ENCODE measurements at regions not wholly inside any gene's neighbourhood (a gene's known extent, or its start where the extent isn't known, plus 50 kb on each side); places are given as distances from the start of the nearest gene placed in this dataset.

DNA sequence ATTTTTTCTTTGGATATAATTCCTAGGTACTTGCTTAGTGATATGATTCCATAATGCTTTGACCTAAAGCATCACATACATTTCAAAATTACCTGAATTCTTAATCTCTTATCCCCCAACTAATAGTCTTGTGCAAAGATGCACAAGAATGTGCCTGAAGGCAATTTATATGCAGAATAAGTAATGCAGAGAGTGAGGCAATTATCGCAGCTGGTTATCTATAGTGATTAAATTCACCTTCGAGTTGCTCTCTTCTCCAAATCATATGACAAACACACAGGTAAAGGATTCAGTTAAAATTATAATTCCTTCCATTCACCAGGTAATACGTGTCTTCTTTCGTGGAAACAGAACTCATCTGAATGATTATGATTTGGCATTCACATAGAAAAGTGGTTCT is 717.3 kb downstream of the MRPL39 start:
- no peak for DNase-seq (ENCODE audit: low spot score)

DNA sequence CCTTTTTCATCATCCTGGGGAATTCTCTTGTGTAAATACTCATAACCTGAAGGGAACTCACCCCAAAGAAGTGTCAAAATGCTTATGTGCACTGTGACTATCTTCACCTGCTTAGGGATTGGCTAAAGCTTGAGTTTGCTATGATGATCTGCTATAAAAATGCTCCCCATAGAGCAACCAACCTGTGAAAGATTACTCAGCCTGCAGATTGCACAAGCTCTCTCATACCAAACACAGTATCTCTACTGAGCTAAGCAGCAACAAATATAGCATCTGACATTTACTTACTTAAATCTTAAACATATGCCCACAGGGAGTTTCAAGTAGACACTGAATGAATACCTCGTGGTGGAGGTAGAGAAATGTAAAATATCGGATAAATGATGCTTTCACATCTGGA is 725.8 kb downstream of the MRPL39 start:
- no peak for DNase-seq (ENCODE audit: low spot score)

DNA sequence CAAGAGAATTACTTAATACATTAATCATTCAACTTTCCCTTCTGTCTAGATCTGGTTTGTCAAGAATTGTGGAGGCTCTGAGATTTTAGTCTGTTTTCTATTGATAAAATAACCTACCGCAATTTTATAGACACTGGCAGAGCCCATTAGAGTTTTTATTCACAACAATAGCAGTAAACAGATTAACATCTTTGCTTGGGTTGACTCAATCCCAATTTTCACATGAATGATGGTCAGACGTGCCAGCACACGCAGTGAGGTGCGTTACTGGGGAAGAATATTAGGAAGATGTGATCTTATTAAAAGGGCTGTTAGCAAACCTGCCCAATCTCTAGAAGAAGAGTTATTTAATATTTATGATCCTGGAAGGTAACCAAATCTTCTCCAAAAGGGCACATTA is 736.6 kb downstream of the MRPL39 start:
- no peak for DNase-seq (ENCODE audit: low spot score)

DNA sequence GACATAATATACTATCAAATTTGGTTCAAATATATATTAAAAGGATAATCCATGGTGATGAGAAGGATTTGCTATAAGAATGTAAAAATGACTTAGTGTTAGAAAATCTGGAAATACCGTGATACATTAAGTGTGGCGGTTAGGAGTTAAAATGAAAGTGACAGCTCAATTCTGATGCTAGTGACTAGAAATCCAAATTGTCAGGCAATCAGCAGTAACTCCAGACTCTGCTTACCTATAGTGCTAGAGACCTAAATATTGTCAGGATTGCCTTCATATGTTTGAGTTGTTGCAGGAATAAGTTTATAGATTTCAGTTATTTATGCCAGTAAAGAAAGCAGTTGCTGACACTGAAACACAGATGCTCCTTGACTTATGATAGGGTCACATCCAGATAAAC is 737.4 kb downstream of the MRPL39 start:
- DNase-seq (ENCODE audit: low spot score) = no peak

DNA sequence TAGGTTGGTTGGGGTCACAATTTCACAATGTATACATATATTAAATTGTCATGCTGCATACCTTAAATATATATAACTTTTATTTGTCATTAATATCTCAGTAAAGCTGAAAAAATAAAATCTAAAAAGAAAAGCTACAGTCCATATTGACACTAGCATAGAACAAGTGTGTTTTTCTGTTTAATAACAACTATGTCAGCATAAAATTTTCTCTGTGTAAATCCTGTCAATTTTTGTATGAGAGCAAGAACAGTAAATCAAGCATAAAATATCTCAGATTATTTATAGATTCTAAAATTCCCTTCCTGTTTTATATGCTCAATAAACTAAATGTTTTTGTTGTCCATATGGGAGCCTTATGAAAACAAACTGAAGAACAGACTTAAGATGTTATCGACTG is 739.2 kb downstream of the MRPL39 start:
- DNase-seq (ENCODE audit: low spot score) = no peak

DNA sequence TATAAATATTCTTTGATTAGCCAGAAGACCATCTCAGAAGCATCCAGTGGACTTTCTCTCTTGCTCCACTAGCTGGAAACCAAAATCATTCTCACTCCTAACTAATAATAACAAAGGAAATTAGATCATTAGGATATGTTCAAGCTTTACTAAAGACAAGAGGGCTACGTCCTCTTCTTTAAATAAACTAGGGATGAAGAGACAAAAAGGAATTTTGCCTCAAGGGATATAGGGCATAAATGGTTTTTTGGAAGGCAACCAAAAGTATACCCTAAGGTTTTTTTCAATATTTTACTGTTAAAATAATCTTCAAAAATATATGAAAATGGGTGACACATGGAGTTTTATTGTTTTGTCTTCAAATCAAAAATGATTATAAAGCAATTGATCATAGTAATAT is 745.8 kb downstream of the MRPL39 start:
- no peak for DNase-seq (ENCODE audit: low spot score)

DNA sequence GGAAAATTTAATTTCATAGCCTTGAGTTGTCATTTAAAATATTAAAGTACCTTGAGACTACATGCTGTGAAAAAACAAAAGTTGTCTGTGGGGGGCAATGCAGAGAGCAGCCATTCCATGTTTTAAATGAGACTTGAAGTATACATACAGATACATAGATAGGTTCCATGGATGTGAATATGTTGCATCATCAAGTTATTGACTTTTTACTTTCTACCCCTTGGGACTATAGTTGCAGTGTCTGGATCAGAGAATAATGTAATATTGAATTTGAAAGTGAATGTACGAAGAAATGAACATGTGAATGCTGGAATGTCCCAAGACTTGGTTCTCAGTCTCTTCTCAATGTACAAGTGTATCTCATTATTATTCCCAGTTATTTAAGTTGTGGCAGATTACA is 751.0 kb downstream of the MRPL39 start:
- no peak for DNase-seq (ENCODE audit: low spot score)

DNA sequence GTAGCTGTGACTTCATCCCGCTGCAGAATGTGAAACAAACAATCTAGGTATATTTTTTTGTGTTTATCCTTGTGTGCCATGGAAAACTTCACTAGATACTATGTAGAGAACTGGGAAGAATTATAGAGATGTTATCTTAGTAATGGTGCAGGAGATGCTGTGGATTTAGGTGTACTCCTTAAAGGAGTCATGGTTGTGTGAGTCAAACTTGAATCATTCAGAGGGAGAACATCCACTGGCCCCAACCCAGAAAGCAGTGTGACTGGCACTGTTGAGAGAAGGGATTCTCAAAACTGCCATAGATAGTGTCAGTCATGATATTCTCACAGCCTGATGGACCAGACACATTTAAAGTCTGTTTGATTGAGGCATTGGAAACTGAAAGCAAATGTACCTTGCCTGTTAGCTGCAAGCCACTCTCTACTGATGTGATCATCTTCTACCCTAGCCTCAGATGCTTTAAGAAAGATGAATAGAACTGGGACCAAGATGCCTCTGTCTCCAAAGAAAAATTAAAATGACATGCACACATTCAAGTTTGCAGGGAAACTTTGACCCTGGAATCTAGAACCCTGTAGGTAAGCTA is 754.6 kb downstream of the MRPL39 start:
- DNase-seq (ENCODE audit: low spot score) = no peak

DNA sequence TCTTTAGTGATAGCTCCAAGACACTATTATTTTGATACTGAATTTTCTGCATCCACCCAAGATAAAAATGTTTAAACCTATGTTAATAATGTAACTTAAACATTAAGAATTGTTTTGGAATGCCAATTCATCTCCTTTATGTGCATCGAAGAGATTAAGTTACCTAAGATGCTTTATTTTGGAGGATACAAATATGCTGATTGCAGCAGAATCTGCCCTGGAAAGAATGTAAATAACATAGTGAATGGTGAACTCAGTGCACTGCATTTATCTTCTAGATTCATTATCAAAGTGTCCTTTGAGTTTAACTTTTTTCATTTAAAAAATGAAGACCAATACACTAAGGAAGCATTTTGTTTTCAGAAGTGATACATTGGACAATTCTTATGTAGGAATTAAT is 757.2 kb downstream of the MRPL39 start:
- no peak for DNase-seq (ENCODE audit: low spot score)

DNA sequence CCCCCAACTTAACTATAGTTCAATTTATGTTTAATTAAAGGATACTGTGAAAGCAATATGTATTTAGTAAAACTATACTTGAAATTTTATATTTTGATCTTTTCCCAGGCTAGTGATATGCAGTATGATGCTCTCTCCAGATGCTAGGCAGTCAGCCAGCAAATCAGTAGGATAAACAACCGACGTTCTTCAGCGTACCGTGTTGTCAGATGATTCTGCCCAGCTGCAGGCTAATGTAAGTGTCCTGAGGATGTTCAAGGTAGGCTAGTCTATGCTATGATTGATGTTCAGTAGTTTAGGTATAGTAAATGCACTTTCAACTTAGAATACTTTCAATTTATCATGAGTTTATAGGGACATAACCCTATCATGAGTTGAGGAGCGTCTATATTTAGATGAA is 762.6 kb downstream of the MRPL39 start:
- no peak for DNase-seq (ENCODE audit: low spot score)

DNA sequence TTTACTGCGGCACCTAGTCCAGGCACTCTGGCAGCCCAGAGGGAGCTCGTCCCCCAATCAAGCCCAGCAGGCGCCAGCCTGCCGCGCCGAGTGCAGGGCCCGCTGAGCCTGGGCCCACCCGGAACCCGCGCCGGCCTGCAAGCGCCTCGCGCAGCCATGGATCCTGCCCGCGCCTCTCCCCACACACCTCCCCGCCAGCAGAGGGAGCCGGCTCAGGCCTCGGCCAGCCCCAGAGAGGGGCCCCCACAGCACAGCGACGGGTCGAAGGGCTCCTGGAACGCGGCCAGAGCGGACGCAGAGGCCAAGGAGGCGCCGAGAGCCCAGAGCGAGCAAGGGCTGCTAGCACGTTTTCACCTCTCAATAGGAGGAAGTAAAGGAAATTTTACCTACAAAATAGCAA is 767.0 kb downstream of the MRPL39 start:
- no peak for DNase-seq (ENCODE audit: low spot score)

DNA sequence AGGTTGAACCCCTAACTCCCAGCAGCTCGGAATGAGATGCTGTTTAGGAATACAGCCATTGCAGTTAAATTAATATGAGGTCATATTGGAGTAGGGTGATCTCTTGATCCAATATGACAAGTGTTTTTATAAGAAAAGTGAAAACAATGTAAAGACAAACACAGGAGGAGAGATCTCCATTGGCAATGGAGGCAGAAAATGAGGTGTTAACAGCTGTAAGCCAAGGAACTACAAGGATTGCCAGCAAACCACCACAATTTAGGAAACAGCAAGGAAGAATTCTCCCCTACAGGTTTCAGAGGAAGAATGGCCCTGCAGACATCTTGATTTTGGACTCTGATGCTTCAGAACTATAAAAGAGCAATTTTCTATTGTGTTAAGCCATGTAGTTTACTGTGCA is 774.3 kb downstream of the MRPL39 start:
- DNase-seq (ENCODE audit: low spot score) = no peak

DNA sequence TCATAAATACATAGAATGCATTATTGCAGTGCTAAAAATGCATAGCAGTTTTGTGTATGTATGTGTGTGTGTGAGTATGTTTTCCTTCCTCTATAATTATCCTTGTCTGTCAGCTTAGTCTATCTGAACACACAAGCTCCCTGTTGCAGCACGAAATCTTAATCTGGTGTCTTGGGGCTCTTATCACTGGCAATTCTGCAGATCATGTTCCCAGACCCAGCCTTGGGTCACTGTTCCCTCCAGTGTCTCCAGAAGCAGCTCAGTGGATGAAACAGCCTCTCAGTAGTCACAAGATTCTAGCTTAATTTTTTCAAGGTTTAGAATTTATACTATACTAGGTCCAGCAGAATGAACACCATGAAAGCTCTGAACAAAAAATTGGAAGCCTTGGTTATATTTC is 777.9 kb downstream of the MRPL39 start:
- DNase-seq (ENCODE audit: low spot score) = no peak

DNA sequence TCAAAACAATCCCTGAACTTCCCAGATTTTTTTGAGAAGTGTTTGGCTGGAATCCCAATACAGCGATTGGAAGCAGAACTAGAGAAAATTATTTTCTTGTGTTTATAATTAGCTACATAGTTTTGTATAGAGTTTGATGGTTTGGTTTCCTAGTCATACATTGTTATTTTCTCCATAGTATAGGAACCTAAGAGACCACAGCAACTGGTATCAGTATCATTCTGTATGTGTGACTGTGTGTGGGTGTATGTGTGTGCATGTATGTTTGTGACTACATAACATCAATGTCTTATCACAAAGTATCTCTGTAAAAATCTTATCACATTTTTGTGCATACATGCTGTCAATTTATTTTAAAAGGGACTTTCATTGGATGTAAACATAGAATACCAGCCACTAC is 780.5 kb downstream of the MRPL39 start:
- DNase-seq (ENCODE audit: low spot score) = no peak

DNA sequence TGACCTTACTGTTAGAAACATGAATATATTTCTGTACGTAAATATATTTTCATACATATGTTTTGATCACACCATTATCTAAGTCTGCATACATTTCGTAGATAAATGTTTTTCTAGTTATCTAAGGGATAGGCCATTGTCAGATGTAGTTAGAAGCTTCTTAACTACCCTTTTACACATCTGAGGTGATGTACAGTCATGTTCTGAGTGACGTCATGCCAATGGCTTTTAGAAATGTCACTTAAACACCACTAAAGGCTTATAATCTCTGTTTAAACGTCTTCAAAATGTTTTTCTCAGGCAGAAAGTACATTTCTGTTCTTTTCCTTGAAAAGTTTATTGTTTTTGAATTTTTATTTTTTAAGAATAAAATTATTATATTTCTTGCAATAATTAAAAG is 781.9 kb downstream of the MRPL39 start:
- DNase-seq (ENCODE audit: low spot score) = no peak

DNA sequence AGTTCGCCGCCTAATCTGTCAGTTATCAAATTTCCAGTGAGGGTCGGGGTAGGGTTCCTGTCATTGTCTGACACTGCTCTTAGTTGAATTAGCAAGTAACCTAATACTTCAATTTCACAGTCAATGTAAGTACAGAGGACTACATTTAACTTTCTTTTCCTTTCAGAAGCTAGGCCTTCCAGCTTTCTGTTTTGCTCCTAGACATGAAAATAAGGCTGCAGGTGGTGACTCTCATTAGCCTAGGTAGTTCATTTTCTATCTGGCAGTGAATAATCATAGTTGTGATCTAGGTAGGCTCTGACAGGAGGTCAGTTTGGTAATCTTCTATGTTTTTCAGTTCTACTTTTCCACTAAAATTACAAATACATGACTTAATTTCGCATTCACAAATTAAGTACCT is 783.1 kb downstream of the MRPL39 start:
- no peak for DNase-seq (ENCODE audit: low spot score)

DNA sequence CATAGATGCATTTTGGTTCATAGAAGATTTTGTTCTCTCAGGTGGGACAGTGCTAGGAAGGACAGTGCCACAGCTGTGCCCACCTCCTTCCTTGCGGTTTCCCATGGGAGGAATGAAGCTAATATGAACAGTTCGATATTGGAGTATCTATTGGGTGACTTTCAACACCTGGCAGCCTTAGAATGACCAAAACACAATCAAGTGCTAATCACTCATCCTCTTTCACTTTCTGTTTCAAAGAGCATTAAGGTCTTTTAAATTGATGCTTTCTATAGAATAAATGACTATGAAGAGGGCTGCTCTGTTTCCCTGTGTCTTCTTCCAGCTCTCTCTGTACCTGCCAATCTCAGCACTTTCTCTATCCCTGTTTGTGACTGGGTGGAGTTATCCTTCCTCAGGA is 784.0 kb downstream of the MRPL39 start:
- no peak for DNase-seq (ENCODE audit: low spot score)

DNA sequence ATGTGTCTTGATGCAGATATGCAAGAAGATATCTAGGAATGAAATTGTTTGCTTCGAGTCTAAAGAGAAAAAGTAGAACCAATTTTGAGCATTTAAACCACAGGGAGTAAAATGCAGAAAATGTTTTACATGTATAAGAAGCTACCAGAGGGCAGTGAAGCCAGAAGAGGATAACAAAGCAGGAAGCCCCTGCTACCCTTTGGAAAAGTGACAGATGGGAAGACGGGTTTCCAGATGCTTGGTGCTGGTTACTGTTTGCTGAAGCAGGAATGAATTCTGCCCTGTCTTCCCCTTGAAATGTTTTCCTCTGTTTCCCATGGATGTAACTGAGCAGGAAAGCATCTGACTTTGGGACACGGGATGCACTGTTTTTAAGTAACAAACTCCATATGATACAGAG is 822.2 kb downstream of the MRPL39 start:
- DNase-seq (ENCODE audit: low spot score) = no peak

DNA sequence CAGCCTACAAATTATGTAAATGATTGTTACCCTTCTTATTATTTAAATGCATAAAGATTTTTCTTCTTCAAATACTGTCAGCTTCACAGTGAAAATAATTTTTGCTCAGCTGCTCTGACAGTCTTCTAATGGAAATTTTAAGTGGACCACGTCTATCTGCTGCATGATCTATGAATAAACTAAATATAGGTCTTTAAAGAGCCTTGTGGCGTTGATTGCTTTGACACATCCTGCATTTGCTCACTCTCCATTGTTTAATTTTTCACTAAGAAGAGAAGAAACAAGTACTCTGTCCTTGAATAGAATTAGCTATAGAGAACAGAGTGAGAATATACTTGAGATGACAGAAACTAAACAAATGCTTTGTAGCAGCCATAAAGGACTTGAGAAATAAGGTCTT is 826.1 kb downstream of the MRPL39 start:
- DNase-seq (ENCODE audit: low spot score) = no peak

DNA sequence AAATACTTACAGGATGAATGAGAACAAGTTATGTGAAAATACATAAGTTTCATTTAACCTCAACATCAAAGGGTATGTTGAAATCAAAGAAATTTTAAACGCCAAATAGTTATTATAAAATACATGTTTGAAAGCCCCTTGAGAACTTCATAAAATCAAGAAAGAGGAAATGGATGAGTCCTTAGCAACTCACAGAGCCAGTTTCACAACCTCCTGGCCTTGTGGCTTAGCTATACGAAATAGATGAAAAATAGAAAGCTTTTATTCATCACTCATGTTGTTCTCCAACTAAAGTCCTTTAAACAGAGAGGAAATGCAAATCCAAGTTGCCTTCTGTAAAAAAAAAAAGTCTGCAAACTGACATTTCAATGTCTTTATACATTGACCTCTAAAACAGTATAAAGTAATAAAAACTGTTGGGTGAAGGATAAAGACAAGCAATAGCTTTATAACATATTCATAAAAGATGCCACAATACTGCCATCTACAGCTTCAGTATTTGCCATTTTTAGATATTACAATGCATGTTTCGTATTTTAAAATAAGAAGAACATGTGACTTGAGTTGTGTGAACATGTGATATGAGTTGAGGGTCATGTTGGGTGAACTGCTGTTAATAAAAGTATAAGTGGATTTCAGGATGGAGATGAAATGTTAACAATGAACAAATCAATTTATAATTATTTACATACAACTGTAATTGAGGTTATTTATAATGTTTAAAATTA is 847.8 kb downstream of the MRPL39 start:
- DNase-seq (ENCODE audit: low spot score) = no peak

DNA sequence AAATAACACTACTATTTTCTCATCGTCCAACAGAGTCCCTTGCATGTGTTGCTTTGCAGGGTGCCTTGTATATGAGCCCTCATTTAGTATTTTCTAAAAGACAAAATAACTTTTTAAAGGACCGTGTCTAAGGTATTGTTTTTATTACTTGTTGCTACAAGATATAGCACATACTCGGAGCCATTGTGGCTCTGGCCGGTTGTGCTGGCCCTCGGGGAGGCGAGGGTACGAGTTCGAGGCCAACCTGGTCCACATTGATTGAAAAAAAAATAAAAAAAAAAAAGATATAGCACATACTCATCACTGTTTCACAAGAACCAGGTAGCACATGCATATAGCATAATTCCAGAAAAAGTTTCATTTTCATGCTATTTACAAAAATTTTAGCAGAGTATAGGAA is 869.2 kb downstream of the MRPL39 start:
- DNase-seq (ENCODE audit: low spot score) = no peak

DNA sequence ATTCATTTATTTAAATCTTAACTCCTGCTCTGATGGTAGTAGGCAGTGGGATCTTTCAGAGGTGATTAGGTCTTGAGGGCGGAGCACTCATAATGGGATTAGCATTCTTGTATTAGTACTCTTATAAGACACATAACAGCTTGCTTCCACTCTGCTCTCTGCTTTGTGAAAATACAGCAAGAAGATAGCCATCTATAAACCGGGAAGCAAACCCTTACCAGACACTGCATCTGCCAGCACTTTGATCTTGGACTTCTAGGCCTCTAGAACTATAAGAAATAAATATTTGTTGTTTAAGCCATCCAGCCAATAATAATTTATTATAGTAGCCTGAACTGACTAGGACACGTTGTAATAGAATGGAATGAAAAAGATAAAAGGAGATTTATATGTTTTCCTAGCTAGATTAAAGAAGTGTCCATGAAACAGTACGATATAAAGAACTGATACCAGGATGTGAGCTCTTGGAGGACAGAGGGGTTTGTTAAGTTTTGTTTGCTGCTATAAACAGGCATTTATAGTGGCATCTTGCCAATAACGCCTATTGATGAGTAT is 869.9 kb downstream of the MRPL39 start:
- DNase-seq (ENCODE audit: low spot score) = no peak

DNA sequence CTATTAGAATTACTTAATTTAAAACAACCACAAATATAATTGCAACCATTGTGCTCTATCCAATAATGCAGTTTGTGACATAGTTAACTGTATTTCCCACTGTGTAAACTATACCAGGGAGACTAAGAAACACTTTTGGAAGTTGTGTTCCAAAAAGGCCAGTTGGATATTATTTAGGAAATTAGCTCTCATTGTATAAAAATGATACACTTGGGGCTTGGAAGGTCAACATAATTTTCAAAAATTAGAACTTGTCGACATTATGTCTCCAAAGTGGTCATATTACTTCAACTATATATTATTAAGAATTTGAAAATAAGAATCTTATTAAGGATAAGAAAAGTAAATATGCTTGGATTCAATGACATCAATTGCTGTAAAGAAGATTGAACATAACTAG is 876.6 kb downstream of the MRPL39 start:
- DNase-seq (ENCODE audit: low spot score) = no peak

DNA sequence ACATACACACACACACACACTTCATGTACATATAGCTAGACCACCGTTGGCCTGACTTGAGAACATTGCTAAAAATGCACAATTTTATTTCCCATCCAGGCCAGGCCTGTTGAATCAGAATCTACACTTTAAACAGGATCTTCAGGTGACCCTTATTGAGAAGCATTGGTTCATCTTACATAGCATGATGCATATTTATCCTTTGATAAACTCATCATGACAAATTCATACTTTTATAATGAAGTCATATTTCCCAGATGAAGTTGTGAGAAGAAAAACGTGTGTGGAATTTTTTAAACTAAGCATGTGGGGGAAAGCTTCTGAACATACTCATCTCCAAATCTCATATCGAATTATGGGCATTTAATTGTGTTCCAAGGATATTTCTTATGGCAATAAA is 877.7 kb downstream of the MRPL39 start:
- DNase-seq (ENCODE audit: low spot score) = no peak
